ENCODE measurements at regions not wholly inside any gene's neighbourhood (a gene's known extent, or its start where the extent isn't known, plus 50 kb on each side); places are given as distances from the start of the nearest gene placed in this dataset.
"Not testable (repeated sequence)": the region's sequence is repeated elsewhere in the genome, so short reads cannot be mapped to it uniquely, and the experiment has no call there.

- TF ChIP-seq POLR2A (IDR thresholded peaks at IDR 0.05; ENCODE audit: low read length) (no peak), GATA1 (IDR thresholded peaks at IDR 0.05; ENCODE audit: low read depth, low read length) (no peak)
- DNase-seq: no peak
Observed at GRCh38 chr3:16692486-16693344, 87.5 kb upstream of the DAZL start.

GRCh38 chr3:16693820-16694219 lies 88.6 kb upstream of the DAZL start:
- DNase-seq: no peak
- no peak for TF ChIP-seq POLR2A (IDR thresholded peaks at IDR 0.05; ENCODE audit: low read length)
- TF ChIP-seq GATA1 (IDR thresholded peaks at IDR 0.05; ENCODE audit: low read depth, low read length): no peak

GRCh38 chr3:16695710-16696109 lies 90.5 kb upstream of the DAZL start:
- TF ChIP-seq POLR2A (IDR thresholded peaks at IDR 0.05; ENCODE audit: low read length): no peak
- TF ChIP-seq GATA1 (IDR thresholded peaks at IDR 0.05; ENCODE audit: low read depth, low read length): no peak
- DNase-seq: no peak

- TF ChIP-seq GATA1 (IDR thresholded peaks at IDR 0.05; ENCODE audit: low read depth, low read length): no peak
- TF ChIP-seq POLR2A (IDR thresholded peaks at IDR 0.05; ENCODE audit: low read length): no peak
- no peak for DNase-seq
Observed at GRCh38 chr3:16697443-16698147, 92.4 kb upstream of the DAZL start.

- TF ChIP-seq GATA1 (IDR thresholded peaks at IDR 0.05; ENCODE audit: low read depth, low read length) (no peak), POLR2A (IDR thresholded peaks at IDR 0.05; ENCODE audit: low read length) (no peak)
Observed at GRCh38 chr3:16700651-16701050, 95.4 kb upstream of the DAZL start.

GRCh38 chr3:16704941-16705340 lies 99.7 kb upstream of the DAZL start:
- TF ChIP-seq GATA1 (IDR thresholded peaks at IDR 0.05; ENCODE audit: low read depth, low read length) (no peak), POLR2A (IDR thresholded peaks at IDR 0.05; ENCODE audit: low read length) (no peak)
- no peak for DNase-seq

More at GRCh38 chr3:16700651-16701050, 95.4 kb upstream of the DAZL start:
- no peak for DNase-seq

GRCh38 chr3:16707260-16707659 lies 102.0 kb upstream of the DAZL start:
- no peak for TF ChIP-seq POLR2A (IDR thresholded peaks at IDR 0.05; ENCODE audit: low read length)
- no peak for TF ChIP-seq GATA1 (IDR thresholded peaks at IDR 0.05; ENCODE audit: low read depth, low read length)
- peak in 1 of 2 experiments; percentile 19 for DNase-seq

- no peak for TF ChIP-seq POLR2A (IDR thresholded peaks at IDR 0.05; ENCODE audit: low read length)
- no peak for TF ChIP-seq GATA1 (IDR thresholded peaks at IDR 0.05; ENCODE audit: low read depth, low read length)
- no peak for DNase-seq
Observed at GRCh38 chr3:16708285-16708684, 103.1 kb upstream of the DAZL start.

- DNase-seq: not testable (repeated sequence)
Observed at GRCh38 chr3:16711691-16712090, 106.5 kb upstream of the DAZL start.

- TF ChIP-seq POLR2A (IDR thresholded peaks at IDR 0.05; ENCODE audit: low read length): no peak
- no peak for DNase-seq
Observed at GRCh38 chr3:16715281-16715680, 110.1 kb upstream of the DAZL start.

- no peak for DNase-seq
- TF ChIP-seq POLR2A (IDR thresholded peaks at IDR 0.05; ENCODE audit: low read length) (no peak), GATA1 (IDR thresholded peaks at IDR 0.05; ENCODE audit: low read depth, low read length) (no peak)
Observed at GRCh38 chr3:16719426-16719825, 114.2 kb upstream of the DAZL start.

GRCh38 chr3:16720367-16720940 lies 115.2 kb upstream of the DAZL start:
- no peak for TF ChIP-seq GATA1 (IDR thresholded peaks at IDR 0.05; ENCODE audit: low read depth, low read length)
- TF ChIP-seq POLR2A (IDR thresholded peaks at IDR 0.05; ENCODE audit: low read length): no peak
- no peak for DNase-seq

- TF ChIP-seq POLR2A (IDR thresholded peaks at IDR 0.05; ENCODE audit: low read length) (no peak), GATA1 (IDR thresholded peaks at IDR 0.05; ENCODE audit: low read depth, low read length) (no peak)
- DNase-seq: no peak
Observed at GRCh38 chr3:16721494-16721893, 116.3 kb upstream of the DAZL start.

GRCh38 chr3:16723978-16724377 lies 118.8 kb upstream of the DAZL start:
- no peak for DNase-seq
- TF ChIP-seq GATA1 (IDR thresholded peaks at IDR 0.05; ENCODE audit: low read depth, low read length) (no peak), POLR2A (IDR thresholded peaks at IDR 0.05; ENCODE audit: low read length) (no peak)

Measured in erythroblast (primary cell).